DOHH2 (cell line): ENCODE measurements at regions not wholly inside any gene's neighbourhood (a gene's known extent, or its start where the extent isn't known, plus 50 kb on each side); places are given as distances from the start of the nearest gene placed in this dataset.

Source experiments
- EZH2phosphoT487 ChIP-seq: fragments of 200-600 bp; sonication (generic); IDR thresholded peaks from 2 replicates; pipeline ENCODE4 v1.6.1; 2017; ENCODE audit warnings: borderline replicate concordance, mild to moderate bottlenecking, antibody characterized with exemption, low read length, moderate library complexity, mixed read lengths
- TF ChIP-seq, protein P1 (sequence below): fragments of 200-600 bp; sonication (generic); IDR thresholded peaks from one replicate; pipeline ENCODE4 v1.5.1; 2014; ENCODE audit warnings: antibody characterized with exemption, mild to moderate bottlenecking, low read depth, low read length; ENCODE audit not compliant: poor library complexity, severe bottlenecking

DNA sequence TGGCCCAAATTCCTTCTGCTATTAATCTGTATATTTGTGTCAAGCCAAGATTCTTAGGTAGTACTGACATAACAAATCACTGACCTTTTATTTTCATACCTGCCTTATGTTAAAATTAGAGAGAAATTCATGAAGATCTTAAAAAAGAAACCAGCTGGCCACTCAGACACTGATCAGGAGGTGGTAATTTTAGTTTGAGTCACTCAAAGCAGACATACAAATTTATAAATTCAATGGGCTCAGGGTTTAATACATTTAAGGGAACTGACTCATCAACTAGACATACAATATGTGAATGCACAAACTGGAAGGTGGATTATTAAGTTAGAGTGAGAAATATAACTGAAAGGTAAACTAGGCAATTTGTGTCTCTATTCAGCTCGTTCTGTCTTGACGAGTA lies 711.9 kb upstream of the EYS start:
- TF ChIP-seq, protein P1, sequence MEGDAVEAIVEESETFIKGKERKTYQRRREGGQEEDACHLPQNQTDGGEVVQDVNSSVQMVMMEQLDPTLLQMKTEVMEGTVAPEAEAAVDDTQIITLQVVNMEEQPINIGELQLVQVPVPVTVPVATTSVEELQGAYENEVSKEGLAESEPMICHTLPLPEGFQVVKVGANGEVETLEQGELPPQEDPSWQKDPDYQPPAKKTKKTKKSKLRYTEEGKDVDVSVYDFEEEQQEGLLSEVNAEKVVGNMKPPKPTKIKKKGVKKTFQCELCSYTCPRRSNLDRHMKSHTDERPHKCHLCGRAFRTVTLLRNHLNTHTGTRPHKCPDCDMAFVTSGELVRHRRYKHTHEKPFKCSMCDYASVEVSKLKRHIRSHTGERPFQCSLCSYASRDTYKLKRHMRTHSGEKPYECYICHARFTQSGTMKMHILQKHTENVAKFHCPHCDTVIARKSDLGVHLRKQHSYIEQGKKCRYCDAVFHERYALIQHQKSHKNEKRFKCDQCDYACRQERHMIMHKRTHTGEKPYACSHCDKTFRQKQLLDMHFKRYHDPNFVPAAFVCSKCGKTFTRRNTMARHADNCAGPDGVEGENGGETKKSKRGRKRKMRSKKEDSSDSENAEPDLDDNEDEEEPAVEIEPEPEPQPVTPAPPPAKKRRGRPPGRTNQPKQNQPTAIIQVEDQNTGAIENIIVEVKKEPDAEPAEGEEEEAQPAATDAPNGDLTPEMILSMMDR = no peak
- no peak for TF ChIP-seq EZH2phosphoT487
